ENCODE measurements at regions not wholly inside any gene's neighbourhood (a gene's known extent, or its start where the extent isn't known, plus 50 kb on each side); places are given as distances from the start of the nearest gene placed in this dataset.

DNA sequence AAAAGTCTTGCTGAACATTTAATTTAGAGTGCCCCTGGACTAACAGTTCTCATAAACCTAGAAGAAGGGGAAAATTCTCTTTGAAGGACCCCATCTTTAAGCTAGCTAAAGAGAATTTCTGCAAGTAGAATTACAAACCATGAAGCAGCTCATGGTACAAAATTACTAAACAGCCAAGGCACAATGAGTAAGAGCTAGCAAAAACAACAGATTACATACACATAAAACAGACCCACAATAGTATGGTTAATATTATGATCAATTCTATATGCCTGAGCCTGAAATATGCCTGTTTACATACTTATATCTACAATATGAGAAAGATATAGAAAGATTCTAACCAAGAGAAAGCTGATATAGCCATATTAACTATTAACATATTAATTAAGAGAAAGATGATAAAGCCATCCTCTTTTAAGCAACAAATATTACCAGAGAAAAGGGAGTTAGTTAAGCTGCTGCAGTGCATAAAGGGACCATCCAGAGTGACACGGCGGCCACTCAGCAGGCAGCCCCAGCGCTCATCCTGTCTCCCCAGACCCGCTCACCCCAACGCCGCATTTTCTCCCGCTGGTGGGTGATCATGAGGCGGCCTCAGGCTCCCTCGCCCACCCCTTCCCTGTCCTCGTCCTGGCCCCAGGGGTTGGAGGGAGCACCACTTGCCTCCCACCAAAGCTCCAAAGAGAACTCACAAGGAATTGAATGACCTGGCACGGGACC, 98.4 kb upstream of the CARMIL1 start:
- TF ChIP-seq, protein P1, sequence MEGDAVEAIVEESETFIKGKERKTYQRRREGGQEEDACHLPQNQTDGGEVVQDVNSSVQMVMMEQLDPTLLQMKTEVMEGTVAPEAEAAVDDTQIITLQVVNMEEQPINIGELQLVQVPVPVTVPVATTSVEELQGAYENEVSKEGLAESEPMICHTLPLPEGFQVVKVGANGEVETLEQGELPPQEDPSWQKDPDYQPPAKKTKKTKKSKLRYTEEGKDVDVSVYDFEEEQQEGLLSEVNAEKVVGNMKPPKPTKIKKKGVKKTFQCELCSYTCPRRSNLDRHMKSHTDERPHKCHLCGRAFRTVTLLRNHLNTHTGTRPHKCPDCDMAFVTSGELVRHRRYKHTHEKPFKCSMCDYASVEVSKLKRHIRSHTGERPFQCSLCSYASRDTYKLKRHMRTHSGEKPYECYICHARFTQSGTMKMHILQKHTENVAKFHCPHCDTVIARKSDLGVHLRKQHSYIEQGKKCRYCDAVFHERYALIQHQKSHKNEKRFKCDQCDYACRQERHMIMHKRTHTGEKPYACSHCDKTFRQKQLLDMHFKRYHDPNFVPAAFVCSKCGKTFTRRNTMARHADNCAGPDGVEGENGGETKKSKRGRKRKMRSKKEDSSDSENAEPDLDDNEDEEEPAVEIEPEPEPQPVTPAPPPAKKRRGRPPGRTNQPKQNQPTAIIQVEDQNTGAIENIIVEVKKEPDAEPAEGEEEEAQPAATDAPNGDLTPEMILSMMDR (IDR thresholded peaks at IDR 0.05), result no peak
- Mint-ChIP-seq H3K4me1 (ENCODE audit: low read depth) (peaks cover 71% of the 10 kb centered on the region), H3K27me3 (ENCODE audit: insufficient read depth) (no peaks in the 10 kb centered on the region), H3K4me3 (no peak overlapping the region), H3K36me3 (ENCODE audit: low read depth) (no peaks in the 10 kb centered on the region), H3K27ac (peak overlapping the region; percentile 50), H3K9me3 (no peaks in the 10 kb centered on the region)
- DNase-seq, result no peak

DNA sequence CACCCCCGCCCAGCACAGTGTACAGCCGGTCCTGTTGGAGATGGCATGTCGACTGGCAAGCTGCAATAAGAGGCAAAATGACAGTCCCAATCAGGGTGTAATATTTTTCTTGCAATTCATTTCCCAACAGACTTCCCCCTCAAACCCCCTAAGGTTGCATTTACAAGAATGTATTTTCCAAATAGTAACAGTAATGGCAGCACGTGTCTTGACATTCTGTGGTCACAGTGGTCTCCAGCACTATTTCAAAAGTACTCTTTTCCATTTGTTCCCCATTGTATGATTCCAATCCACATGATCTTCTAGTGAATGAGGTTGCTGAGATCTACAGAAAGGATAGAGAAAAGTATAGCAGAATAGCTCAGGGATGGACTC, 97.8 kb upstream of the CARMIL1 start:
- TF ChIP-seq, protein P1 (IDR thresholded peaks at IDR 0.05), result no peak
- Mint-ChIP-seq H3K4me3 (no peak overlapping the region), H3K4me1 (ENCODE audit: low read depth) (peaks cover 69% of the 10 kb centered on the region), H3K9me3 (no peaks in the 10 kb centered on the region), H3K36me3 (ENCODE audit: low read depth) (no peaks in the 10 kb centered on the region), H3K27ac (no peak overlapping the region; the same call in 1 of the 2 replicates), H3K27me3 (ENCODE audit: insufficient read depth) (no peaks in the 10 kb centered on the region)
- no peak for DNase-seq

DNA sequence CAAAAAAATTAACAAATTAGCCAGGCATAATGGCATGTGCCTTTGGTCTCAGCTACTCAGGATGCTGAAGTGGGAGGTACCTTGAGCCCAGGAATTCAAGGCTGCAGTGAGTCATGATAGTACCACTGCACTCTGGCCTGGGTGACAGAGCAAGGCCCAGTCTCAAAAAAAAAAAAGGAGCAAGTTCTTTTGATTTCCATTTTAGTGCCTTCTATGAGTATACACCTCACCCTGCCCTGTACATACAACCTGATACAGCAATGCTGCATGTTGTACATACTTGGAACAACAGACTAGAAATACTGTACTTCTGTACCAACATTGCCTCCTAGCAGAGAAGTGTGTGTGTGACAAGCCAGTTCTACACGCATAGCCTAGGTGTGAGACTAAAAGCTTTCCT, 97.3 kb upstream of the CARMIL1 start:
- Mint-ChIP-seq H3K36me3 (ENCODE audit: low read depth) (no peaks in the 10 kb centered on the region), H3K27me3 (ENCODE audit: insufficient read depth) (no peaks in the 10 kb centered on the region), H3K4me1 (ENCODE audit: low read depth) (peaks cover 68% of the 10 kb centered on the region), H3K4me3 (no peak overlapping the region), H3K27ac (no peak overlapping the region; the same call in 1 of the 2 replicates), H3K9me3 (no peaks in the 10 kb centered on the region)
- TF ChIP-seq, protein P1 (IDR thresholded peaks at IDR 0.05), result no peak
- peak; percentile 25 for DNase-seq

DNA sequence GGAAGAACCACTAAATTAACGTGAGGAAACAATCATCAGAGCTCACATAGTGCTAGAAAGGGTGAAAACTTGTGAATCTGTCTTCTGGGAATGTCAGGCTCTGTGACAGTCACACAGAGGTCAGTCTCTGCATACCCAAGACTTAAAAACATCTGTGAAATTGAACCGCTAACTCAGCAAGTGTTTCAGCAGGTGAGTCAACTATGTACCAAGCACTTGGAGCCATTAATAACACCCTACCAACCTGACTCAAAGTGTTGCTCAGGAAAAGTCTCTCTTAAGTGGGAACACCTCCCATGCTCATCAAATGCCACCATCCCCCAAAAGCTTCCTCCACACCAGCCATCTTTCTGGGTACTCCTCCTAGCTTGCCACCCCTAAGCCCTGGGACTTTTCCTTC, 92.3 kb upstream of the CARMIL1 start:
- Mint-ChIP-seq H3K4me1 (ENCODE audit: low read depth) (peaks cover 24% of the 10 kb centered on the region), H3K36me3 (ENCODE audit: low read depth) (no peaks in the 10 kb centered on the region), H3K9me3 (no peaks in the 10 kb centered on the region), H3K4me3 (no peak overlapping the region), H3K27ac (no peak overlapping the region), H3K27me3 (ENCODE audit: insufficient read depth) (no peaks in the 10 kb centered on the region; the same call in 1 of the 2 replicates)
- no peak for DNase-seq
- TF ChIP-seq, protein P1 (IDR thresholded peaks at IDR 0.05), result no peak

DNA sequence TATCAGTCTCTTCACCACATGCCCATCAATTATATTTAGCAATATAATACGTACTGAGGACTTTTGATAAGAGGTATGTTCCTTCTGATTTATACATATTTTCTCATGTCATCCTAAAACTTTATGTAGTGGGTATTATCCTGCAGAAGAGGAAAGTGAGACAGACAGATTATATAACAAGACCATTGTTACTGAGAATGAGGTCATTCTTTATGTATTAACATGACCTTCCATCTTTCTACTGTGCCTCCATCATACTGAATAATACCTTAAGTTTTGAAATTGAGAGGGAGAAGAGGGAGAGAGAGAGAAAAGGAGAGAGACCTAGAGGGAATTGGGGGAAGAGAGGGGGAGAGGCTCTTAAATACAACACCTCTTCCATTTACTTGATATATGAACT, 90.9 kb upstream of the CARMIL1 start:
- Mint-ChIP-seq H3K36me3 (ENCODE audit: low read depth) (no peaks in the 10 kb centered on the region), H3K27ac (no peak overlapping the region), H3K4me3 (no peak overlapping the region), H3K27me3 (ENCODE audit: insufficient read depth) (peaks cover 1% of the 10 kb centered on the region), H3K4me1 (ENCODE audit: low read depth) (peaks cover 25% of the 10 kb centered on the region), H3K9me3 (no peaks in the 10 kb centered on the region)
- TF ChIP-seq, protein P1 (IDR thresholded peaks at IDR 0.05), result no peak
- no peak for DNase-seq
